Fibroblast of pulmonary artery (primary cell): ENCODE measurements at regions not wholly inside any gene's neighbourhood (a gene's known extent, or its start where the extent isn't known, plus 50 kb on each side); places are given as distances from the start of the nearest gene placed in this dataset.
"Not testable (repeated sequence)": the region's sequence is repeated elsewhere in the genome, so short reads cannot be mapped to it uniquely, and the experiment has no call there.

Source experiments
- DNase-seq: peaks from one replicate; pipeline ENCODE4 v3.0.0-alpha.2; 2010; ENCODE audit warnings: low read depth
- H3K4me3 ChIP-seq: replicated peaks from 2 replicates; pipeline ENCODE4 v1.5.1; 2011; ENCODE audit warnings: low read depth, mild to moderate bottlenecking, control low read depth, low read length, moderate library complexity
- CTCF ChIP-seq: IDR thresholded peaks from 2 replicates; pipeline ENCODE4 v1.5.1; 2011; ENCODE audit warnings: mild to moderate bottlenecking, control low read depth, low read length, inconsistent platforms; ENCODE audit errors: missing control alignments

DNA sequence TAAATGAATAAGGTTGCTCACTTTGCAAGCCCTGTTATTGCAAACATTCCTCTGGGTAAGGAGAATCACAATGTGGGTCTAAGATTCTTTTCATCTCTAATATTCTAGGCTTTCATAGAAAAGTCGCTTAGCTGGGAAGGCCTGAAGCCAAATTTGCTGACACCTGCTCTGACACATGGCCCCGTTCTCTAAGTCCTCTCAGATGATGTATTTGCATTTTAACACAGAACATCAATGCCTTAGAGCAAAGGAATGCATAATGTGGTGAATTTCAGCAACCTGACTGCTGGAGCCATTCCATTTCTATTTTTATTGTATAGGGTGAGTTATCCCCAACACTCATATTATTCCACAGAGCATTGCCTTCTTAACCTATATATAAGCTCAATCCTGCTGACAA is 682.1 kb upstream of the NRP1 start:
- no peak overlapping the region for H3K4me3 ChIP-seq
- no peak for DNase-seq
- no peak for TF ChIP-seq CTCF

GRCh38 chr10:34015700-34016099 is 681.2 kb upstream of the NRP1 start:
- no peak for DNase-seq
- TF ChIP-seq CTCF: no peak
- no peak overlapping the region for H3K4me3 ChIP-seq

DNA sequence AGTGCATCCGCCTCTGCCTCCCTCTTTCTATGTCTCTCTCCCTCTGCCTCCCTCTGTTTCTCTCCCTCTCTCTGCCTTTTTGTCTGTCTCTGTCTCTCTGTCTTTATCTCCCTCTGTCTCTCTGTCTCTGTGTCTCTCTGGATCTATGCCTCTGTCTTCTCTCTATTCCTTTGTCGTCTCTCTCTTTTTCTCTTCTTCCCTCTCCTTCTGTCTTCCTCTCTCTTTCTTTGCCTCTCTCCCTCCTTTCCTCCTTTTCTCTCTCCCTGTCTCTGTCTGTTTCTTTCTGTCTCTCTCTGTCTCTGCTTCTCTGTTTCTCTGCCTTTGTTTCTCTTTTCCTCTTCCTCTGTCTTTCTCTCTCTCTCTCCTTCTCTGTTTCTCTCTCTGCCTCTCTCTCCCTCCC is 678.8 kb upstream of the NRP1 start:
- H3K4me3 ChIP-seq: no peak overlapping the region
- no peak for DNase-seq
- TF ChIP-seq CTCF: no peak

- no peak overlapping the region for H3K4me3 ChIP-seq
- no peak for DNase-seq
- TF ChIP-seq CTCF: no peak
These were observed 676.4 kb upstream of the NRP1 start for GRCh38 chr10:34010891-34011290.

DNA sequence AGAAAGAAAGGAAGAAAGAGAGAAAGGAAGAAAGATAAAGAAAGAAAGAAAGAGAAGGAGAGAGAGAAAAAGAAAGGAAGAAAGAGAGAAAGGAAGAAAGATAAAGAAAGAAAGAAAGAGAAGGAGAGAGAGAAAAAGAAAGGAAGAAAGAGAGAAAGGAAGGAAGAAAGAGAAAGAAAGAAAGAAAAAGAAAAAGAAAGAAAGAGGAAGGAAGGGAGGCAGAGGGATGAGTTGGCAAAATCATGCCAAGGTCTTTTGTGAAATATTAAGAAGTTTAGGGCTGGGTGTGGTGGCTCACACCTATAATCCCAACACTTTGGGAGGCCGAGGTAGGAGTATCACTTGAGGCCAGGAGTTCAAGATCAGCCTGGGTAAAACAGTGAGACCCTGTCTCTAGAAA is 675.8 kb upstream of the NRP1 start:
- DNase-seq, H3K4me3 ChIP-seq: not testable (repeated sequence)

DNA sequence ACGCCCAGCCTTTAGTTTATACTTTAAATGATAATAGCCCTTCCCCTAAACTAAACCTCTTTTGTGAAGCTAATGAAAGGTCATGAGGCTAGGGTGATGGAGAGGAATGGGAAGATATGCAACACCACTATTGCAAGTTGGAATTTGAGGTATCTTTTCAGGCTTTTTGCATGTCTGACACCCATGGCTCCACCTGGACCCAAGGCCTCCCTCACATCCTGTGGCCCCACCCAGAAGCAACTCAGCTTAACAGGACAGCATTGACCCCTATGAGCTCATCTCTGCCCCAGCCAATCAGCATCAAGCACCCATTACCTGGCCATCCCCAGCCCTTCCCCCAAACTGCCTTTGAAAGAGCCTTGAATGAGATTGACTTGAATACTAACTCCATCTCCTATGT is 674.2 kb upstream of the NRP1 start:
- TF ChIP-seq CTCF: no peak
- DNase-seq: no peak

DNA sequence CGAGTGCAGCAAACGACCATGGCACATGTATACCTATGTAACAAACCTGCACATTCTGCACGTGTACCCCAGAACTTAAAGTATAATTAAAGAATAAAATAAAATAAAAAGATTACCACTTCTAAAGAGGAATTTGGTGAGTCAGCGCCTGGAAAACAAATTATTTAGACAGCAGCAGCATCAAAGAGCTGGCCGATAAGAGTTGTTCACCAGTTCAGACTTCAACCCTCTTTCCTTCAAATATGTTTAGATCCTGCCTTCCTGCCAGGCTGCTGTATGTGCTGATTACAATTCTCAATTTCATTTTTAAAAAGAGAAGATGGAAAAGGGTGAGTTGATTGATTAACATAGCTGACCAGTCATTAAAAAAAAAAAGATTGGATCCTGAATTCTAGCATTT is 672.0 kb upstream of the NRP1 start:
- no peak overlapping the region for H3K4me3 ChIP-seq
- no peak for TF ChIP-seq CTCF
- no peak for DNase-seq

More for the DNA sequence above, 674.2 kb upstream of the NRP1 start:
- no peak overlapping the region for H3K4me3 ChIP-seq

GRCh38 chr10:34003561-34003960 is 669.1 kb upstream of the NRP1 start:
- TF ChIP-seq CTCF: no peak
- no peak for DNase-seq
- H3K4me3 ChIP-seq: no peak overlapping the region
